ENCODE measurements at regions not wholly inside any gene's neighbourhood (a gene's known extent, or its start where the extent isn't known, plus 50 kb on each side); places are given as distances from the start of the nearest gene placed in this dataset.
A peak's percentile ranks its signal among the peaks of the same experiment; 100 is the strongest.

DNA sequence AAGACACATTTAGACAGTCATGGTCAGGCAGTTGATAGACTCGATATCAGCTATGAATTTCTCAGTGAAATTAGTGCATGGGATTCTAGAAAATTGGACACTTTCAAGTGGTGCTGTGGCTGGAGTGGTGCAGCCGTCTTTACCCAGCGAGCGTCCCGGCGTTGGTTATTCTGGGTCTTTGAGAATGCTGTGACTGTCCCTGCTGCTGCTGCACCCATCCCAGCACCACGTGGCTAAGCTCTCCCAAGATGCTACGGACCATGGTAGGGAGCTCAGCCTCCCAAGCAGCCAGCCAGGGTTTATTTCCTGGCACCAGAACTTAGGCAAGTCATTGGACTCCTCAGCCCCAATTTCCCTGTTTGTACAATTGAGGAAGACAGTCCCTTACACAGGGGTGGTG, 147.2 kb upstream of the RPS6KA2 start:
- DNase-seq = no peak

DNA sequence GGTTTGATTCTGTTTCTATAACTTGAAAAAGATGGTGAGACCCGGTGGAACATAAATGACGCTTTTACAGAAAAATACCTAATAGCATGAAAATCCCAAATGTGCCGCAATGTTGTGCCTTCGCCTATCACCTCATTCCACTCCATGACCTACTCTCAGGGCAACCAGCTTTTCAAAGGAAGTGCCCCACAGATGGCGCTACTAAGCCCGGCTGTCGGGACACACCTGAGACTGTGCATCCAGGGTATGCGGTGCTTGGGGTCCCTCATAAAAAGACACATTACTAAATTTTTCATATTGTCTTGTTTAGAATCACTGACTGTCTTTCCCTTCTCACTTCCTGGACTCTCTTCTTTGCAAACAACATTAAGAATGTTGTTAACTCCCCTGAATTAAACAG, 145.5 kb upstream of the RPS6KA2 start:
- DNase-seq = no peak

GRCh38 chr6:166771701-166772100, 144.7 kb upstream of the RPS6KA2 start:
- DNase-seq = no peak

DNA sequence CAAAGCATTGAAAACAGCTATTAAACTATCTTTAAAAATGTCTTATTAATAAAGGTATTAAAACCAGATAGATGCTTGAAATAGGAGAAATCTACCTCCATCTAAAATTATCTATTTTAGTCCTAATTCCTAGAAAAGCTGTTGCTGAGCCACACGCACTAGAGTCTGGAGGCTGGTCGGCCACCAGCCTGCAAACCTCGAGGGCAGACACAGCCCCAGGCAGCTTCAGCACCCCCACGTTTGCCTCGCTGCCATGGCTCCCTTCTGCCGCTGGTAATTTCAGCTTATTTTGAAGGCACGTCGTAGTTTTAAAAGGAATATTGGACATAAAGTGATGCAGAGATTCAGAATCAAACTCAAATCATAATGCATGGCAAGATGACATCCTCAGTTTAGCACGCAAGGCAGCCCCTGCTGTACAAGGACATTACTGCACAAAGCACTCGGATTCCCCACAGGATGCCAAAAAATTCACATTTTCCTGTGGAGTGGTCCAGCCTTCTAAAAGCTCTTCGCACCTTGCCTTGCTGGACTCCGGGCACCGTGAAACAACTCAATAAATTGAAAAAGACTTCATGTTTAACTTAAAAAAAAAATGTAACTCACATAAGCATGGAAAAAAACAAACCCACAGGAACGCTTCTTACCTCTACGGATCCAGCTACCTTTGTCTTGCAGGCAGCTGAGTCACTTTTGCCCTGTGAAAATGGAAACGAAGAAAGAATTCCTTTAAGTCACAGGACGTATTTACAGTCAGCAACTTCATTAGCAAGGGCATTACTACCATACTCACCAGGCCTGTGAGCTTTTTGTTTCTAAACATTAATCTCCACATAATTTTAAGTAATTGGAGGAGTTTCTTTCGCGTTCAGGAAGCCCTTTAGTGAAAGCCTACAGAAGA, 143.4 kb upstream of the RPS6KA2 start:
- DNase-seq = no peak

GRCh38 chr6:166769648-166770047, 142.6 kb upstream of the RPS6KA2 start:
- DNase-seq = no peak

DNA sequence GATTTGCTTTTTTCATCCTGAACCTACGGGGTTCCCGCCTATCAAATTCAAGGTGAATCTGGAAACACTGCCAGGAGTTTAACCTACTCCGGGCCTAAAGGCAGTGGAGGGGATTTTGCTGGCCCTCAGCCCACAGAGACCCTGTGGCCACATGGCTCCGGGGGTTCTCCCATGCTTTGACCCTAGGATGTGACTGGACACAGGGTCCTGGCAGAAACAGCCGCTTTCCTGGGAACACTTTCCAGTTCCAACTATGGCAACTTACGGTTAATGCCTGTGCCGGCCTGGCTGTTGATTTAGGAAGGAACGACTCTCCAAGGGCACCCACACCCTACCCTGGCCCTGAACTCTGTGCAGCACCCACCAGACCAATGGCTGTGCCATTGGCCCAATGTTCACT, 141.7 kb upstream of the RPS6KA2 start:
- no peak for DNase-seq

- no peak for DNase-seq
Observed at GRCh38 chr6:166767230-166767629, 140.2 kb upstream of the RPS6KA2 start.

DNA sequence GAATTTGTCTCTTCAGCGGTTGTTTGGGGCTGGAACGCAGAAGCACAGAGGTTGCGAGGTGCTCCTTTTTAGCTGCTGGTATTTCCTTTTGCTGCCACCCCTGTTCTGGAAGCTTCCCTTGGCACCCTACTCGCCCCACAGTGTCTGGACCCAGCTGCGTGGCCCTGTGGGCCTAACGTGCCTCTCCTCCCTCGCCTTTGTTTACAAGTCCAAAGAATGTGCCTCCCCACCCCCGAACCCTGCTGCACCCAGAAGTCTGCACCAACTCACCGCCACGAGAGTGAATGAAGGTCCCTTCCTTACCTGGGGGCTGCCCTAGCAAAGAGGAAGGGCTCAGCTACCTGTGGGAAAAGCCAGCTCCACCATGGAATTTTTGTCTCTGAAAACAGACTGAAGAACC, 139.7 kb upstream of the RPS6KA2 start:
- DNase-seq = no peak

GRCh38 chr6:166765234-166765541, 138.1 kb upstream of the RPS6KA2 start:
- DNase-seq = no peak

DNA sequence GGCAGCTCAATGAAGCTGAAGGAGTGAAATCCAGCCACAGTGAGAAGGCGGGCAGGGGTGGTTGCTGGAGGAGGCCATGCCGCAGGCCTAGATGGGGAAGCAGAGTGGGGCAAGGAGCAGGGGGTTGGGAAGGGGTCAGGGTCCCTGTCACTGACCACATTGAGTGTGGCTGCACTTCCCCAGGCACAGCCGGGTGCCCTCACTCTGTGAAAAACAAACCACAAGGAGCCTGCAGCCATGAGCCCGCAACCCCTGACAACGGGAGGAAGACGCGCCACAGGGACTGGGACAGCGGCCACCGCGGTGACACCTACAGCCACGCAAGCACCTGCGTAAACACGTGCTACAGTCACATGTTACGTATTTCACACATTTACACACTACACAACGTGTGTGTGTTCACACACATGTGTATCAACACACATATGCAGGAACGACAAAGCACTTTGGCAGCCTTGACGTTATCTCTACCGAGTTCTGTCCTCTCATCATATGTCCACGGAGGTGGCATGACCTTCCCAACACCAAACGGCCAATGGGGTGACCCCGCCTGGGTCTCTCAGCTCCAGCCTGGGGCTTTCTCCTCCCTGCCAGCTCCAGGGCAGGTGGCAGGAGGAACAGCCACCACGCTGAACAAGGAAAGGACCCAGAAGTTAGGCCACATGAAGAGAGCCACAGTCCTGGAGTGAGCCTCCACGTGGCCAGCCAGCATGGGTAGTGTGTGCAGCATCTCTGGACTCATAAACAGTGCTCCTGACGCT, 137.6 kb upstream of the RPS6KA2 start:
- DNase-seq = no peak

- no peak for DNase-seq
Observed at GRCh38 chr6:166763606-166764472, 136.8 kb upstream of the RPS6KA2 start.

DNA sequence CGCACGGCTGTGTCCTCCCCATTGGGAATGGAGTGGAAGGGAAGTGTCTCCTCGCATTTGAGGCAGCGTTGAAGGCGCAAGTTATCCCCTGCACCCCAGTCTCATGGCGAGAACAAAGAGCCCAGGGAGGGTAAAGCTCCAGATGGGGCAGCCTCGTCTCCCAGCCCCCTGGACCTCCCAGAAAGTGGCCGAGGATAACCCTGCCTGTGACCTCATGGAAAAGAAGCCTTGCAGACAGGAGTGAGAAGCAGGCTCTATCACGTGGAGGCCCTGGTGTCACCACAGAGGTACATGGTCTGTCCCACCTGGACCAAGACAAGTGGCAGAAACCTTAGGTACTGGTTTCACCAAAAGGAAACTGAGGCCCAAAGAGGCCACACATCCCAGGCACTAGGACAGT, 134.8 kb upstream of the RPS6KA2 start:
- no peak for DNase-seq

- no peak for DNase-seq
Observed at GRCh38 chr6:166760288-166760687, 133.2 kb upstream of the RPS6KA2 start.

DNA sequence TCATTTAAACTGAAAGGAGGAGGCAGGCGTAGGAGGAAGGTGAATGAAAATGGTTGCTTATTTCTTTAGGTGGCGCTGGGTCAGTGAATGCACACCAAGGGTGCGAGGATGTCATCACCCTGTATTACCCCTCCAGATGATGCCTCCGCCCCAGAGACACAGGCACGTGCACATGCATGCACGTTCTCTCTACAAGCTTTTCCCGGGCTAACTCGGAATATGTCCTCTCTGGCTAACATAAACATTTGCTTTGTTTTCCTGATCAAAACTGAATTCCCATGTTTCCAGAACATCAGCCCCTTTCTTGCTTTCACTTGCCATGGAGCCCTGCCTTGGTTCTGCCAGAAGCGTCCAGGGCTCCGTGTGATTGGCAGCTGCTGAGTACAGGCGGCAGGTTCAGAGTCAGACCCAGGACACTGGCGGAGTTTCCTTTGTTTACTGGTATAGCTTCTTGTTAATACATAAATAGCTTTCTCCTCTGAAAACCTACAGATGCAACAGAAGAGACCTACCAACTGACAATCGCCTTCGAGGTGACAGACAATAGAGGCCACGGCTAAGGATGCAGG, 131.2 kb upstream of the RPS6KA2 start:
- no peak for DNase-seq

DNA sequence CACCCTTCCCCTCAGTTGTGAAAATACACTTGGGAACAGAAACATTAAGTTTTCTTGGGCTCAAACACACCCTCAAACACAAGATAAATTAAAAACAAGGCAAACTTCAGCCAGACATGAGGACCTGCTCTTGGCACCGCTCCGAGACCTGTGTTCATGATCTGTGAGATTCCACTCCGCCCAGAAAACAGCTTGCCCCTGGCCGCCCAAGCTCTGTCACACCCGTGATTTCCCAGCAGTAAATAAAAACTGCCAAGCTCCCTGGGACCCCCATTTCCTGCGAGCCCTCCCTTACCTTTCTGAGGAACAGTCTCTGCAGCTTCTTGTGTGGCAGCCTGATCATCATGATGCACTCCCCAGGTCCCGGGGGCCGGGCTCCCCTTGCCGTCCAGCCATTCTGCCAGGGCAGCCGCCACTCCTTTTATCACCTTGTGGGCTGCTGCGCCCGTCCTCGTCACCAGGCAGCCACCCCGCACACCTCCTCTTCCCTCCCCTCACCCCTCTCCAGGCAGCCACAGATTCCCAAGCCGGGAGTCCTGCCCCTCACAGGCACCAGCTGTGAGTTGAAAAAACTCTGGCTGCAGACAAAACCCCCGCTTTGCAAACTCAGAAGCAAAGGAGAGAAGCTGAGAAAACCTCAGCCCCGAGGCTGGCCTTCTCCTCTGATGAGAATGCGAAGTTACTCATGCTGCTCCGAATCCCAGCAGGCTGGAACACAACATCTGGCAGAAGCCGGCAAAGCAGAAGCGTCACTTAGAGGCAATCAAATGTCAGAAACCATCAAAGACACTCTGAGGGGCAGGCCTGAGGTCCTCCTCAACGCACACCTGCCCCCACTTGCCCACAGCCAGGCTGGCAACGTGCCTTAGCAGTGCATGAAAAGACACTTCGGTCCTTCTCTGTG, 130.4 kb upstream of the RPS6KA2 start:
- peak; percentile 40 for DNase-seq

DNA sequence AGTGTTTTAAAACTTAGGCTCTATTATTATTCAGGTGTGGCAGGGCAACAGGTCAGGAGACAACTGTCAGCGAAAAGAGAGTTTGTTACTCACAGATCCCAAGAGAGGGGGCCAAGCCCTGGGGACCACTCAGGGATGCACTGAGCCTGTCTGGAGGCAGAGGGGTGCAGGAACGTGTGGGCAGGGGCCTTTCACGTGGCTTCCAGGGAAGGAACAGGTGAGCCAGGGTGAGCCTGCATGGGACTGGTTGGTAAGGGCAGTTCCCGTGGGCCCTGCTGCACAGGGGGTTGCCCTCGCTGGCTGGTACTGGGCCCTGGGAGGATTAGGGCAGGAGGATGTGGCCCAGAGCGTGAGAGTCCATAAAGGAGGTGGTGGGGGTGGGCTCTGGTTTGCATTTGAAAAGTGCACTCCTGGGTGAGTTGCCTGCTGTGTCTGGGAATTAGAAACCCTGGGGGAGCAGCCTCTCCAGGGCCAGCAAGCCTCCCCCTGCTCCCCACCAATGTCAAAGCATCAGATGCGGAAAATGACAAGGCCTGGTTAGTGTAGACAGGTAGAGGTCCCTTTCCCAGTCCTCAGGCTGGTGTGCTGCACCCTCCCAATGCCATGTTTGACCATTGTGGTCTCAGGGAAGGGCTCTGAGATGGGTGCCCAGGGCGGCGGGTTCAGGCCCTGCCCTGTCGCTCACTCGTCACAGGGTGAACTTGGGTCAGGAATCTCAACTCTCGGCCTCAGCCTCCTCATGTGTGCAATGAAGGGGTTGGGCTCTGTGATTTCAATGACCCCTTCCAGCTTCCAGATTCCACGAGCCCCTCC, 127.4 kb upstream of the RPS6KA2 start:
- DNase-seq = no peak

DNA sequence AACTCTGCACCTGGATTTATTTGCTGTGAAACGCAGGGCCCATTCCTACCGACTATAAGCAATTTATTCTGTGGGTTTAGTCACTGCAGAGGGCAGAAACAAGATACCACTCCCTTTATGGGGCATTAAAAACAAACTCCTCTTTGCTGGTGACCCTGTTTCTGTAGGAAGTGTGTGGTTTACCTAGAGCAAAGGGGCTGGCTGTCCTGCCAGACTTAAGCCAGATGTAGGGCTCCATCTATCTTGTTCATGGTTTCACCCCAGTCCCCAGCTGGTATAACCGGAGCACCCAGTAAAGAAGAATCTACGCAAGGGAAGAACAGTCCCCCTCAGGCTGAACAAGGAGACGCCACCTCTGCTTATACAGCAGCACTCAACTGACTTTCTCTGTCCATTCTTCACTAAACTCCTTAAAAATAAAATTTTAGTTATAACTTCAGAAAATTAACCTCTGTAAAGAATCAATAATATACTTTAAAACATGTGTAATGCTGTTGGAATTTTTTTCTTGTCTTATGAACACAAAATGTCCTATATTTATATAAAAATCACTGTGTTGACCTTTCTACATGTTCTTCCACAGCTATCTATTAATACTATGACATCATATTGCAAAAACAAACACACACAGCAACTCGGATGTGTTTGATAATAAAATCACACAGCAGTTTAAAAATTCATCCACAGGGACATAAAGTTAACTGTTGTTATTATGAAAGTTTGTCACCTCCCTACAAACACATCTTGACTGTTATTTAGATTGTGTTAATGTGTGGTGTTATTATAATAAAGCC, 126.1 kb upstream of the RPS6KA2 start:
- no peak for DNase-seq

DNA sequence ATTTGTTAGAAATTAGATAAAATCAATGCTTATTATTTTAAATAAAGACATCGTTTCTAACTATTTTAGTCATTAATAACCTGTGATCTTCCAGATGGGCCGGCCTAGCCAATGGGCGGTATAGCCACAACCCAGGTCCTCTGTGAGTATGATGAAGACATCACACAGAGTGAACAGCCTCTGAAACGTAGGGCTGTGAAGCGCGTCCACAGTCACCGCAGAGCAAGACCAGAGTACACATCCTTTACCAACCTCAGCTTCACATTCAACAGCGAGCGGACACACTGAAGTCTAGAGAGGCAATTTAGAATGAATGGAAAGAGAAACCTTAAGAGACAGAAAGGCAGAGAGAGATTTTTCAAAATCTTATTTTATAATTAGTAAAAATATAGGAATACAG, 125.0 kb upstream of the RPS6KA2 start:
- DNase-seq = no peak

DNA sequence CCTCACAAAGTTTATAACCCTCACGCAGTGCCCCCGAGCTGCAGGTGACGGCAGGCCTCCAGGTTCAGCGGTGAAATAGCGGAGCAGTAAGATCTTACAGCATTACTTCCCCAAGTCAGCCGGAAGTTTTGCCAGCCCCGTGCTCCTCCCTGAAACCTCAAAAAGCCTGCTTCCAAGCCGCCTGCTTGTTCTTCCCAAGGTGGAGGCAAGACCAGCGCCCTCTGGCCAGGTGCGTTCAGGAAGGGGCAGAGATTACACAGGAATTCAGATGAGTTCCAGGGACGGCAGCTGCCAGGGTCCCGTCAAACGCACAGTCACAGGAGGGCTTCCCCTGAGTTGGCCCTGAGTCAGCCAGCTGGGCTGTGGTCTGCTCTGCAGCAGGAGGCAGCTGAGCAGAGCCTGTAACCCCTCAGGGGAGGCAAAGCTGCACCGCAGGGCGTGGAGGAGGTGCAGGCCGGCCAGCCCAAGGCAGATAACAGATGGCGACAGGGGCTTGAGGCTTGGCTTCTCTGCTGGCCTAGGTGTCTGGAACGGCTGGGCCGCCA, 124.1 kb upstream of the RPS6KA2 start:
- no peak for DNase-seq
